DOHH2 (cell line): ENCODE measurements at regions not wholly inside any gene's neighbourhood (a gene's known extent, or its start where the extent isn't known, plus 50 kb on each side); places are given as distances from the start of the nearest gene placed in this dataset.

ENCODE experiments used
- CTCF ChIP-seq: fragments of 200-600 bp; sonication (generic); IDR thresholded peaks from one replicate; pipeline ENCODE4 v1.5.1; 2014; ENCODE audit warnings: antibody characterized with exemption, mild to moderate bottlenecking, low read depth, low read length; ENCODE audit not compliant: poor library complexity, severe bottlenecking
- EZH2phosphoT487 ChIP-seq: fragments of 200-600 bp; sonication (generic); IDR thresholded peaks from 2 replicates; pipeline ENCODE4 v1.6.1; 2017; ENCODE audit warnings: borderline replicate concordance, mild to moderate bottlenecking, antibody characterized with exemption, low read length, moderate library complexity, mixed read lengths

DNA sequence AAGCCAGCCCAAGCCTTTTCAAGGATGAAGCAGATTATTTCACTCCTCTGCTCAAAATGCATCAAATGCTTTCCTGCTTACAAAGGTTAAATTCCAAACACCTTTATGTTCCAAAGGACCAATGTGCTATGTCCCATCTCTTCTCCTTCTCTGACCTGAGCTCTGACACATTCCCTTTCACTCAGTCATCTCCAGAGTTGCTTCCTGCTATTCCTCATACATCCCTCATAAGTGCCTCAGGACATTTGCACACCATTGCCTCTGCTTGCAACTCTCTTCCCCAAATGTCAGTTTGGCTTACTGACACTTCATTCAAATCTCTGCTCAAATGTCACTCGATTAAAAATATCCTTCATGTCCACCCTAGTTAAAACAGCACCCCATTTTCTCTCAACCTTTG is 53.3 kb upstream of the BMAL1 start:
- no peak for TF ChIP-seq CTCF
- TF ChIP-seq EZH2phosphoT487, result no peak
